GM23338 (cell line): ENCODE measurements at regions not wholly inside any gene's neighbourhood (a gene's known extent, or its start where the extent isn't known, plus 50 kb on each side); places are given as distances from the start of the nearest gene placed in this dataset.

ENCODE experiments used
- ATAC-seq: fragments of 200-7000 bp; cut with Tn5 transposase; 3 replicates; pipeline ENCODE4 v1.9.1; 2020
- DNase-seq: peaks from one replicate; pipeline ENCODE4 v3.0.0-alpha.2; 2015; ENCODE audit warnings: low spot score
- H2AFZ ChIP-seq: fragments of 200-600 bp; sonication (generic); 2 replicates; pipeline ENCODE4 v1.8.0; 2016; ENCODE audit warnings: antibody characterized with exemption, mild to moderate bottlenecking, moderate library complexity
- H3F3A ChIP-seq: fragments of 200-600 bp; sonication (generic); replicated peaks from 2 replicates; pipeline ENCODE4 v1.8.0; 2017; ENCODE audit warnings: antibody characterized with exemption, mixed run types, low read depth
- H3K27ac ChIP-seq: fragments of 200-600 bp; sonication (generic); 2 replicates; pipeline ENCODE4 v1.6.1; 2016; ENCODE audit warnings: low read depth
- H3K27me3 ChIP-seq: fragments of 200-600 bp; sonication (generic); 2 replicates; pipeline ENCODE4 v1.8.0; 2016; ENCODE audit warnings: mild to moderate bottlenecking, mixed run types, moderate library complexity; ENCODE audit not compliant: insufficient read depth
- H3K36me3 ChIP-seq: fragments of 200-600 bp; sonication (generic); 2 replicates; pipeline ENCODE4 v1.8.0; 2016; ENCODE audit warnings: mild to moderate bottlenecking; ENCODE audit not compliant: insufficient read depth
- H3K4me1 ChIP-seq: fragments of 200-600 bp; sonication (generic); 2 replicates; pipeline ENCODE4 v1.8.0; 2016; ENCODE audit warnings: mild to moderate bottlenecking, moderate library complexity; ENCODE audit not compliant: insufficient read depth
- H3K4me2 ChIP-seq: fragments of 200-600 bp; sonication (generic); 2 replicates; pipeline ENCODE4 v1.7.1; 2017; ENCODE audit warnings: mixed run types
- H3K4me3 ChIP-seq: fragments of 200-600 bp; sonication (generic); 2 replicates; pipeline ENCODE4 v1.6.1; 2016; ENCODE audit warnings: mixed run types
- H3K79me2 ChIP-seq: fragments of 200-600 bp; sonication (generic); replicated peaks from 2 replicates; pipeline ENCODE4 v1.8.0; 2017; ENCODE audit warnings: mild to moderate bottlenecking; ENCODE audit not compliant: insufficient read depth
- H3K9me2 ChIP-seq: fragments of 200-600 bp; sonication (generic); 2 replicates; pipeline ENCODE4 v1.8.0; 2017; ENCODE audit not compliant: insufficient read depth
- H4K20me1 ChIP-seq: fragments of 200-600 bp; sonication (generic); replicated peaks from 2 replicates; pipeline ENCODE4 v1.8.0; 2017; ENCODE audit warnings: mild to moderate bottlenecking; ENCODE audit not compliant: insufficient read depth
- H3K27ac Mint-ChIP-seq: 2 replicates; pipeline ENCODE4 v1.8.0; 2020; ENCODE audit warnings: inconsistent platforms, mild to moderate bottlenecking, moderate library complexity, mixed read lengths
- H3K27me3 Mint-ChIP-seq: 3 replicates; pipeline ENCODE4 v1.8.0; 2022; ENCODE audit warnings: low read depth, mild to moderate bottlenecking, moderate library complexity, mixed read lengths, inconsistent platforms; ENCODE audit not compliant: insufficient read depth, poor library complexity
- H3K36me3 Mint-ChIP-seq: 3 replicates; pipeline ENCODE4 v1.8.0; 2021; ENCODE audit warnings: low read depth, mild to moderate bottlenecking, inconsistent platforms, moderate library complexity, mixed read lengths
- H3K4me1 Mint-ChIP-seq: 3 replicates; pipeline ENCODE4 v1.8.0; 2020; ENCODE audit warnings: mild to moderate bottlenecking, inconsistent platforms, mixed read lengths
- H3K4me3 Mint-ChIP-seq: 3 replicates; pipeline ENCODE4 v1.8.0; 2021; ENCODE audit warnings: moderate library complexity, mild to moderate bottlenecking, inconsistent platforms, mixed read lengths
- H3K9me3 Mint-ChIP-seq: 3 replicates; pipeline ENCODE4 v1.8.0; 2020; ENCODE audit warnings: moderate library complexity, mild to moderate bottlenecking, inconsistent platforms, mixed read lengths
- CREB1 ChIP-seq: fragments of 250-450 bp; sonication (Bioruptor Pico); IDR thresholded peaks from 2 replicates; pipeline ENCODE4 v1.5.0; 2020; ENCODE audit warnings: low read depth, mild to moderate bottlenecking, moderate library complexity
- EZH2 ChIP-seq: fragments of 200-600 bp; sonication (generic); IDR thresholded peaks from one replicate; pipeline ENCODE4 v1.8.0; 2017; ENCODE audit warnings: antibody characterized with exemption, mild to moderate bottlenecking, low read depth; ENCODE audit not compliant: unreplicated experiment
- EZH2phosphoT487 ChIP-seq: fragments of 200-600 bp; sonication (generic); IDR thresholded peaks from one replicate; pipeline ENCODE4 v1.8.1; 2018; ENCODE audit warnings: antibody characterized with exemption; ENCODE audit not compliant: unreplicated experiment
- JUNB ChIP-seq: IDR thresholded peaks from one replicate; pipeline ENCODE4 v1.6.1; 2016; ENCODE audit warnings: antibody characterized with exemption; ENCODE audit not compliant: unreplicated experiment
- NANOG ChIP-seq: IDR thresholded peaks from 2 replicates; pipeline ENCODE4 v1.6.1; 2016; ENCODE audit warnings: antibody characterized with exemption, borderline replicate concordance
- POLR2AphosphoS5 ChIP-seq: IDR thresholded peaks from 2 replicates; pipeline ENCODE4 v1.6.1; 2016; ENCODE audit warnings: antibody characterized with exemption, low read depth
- REST ChIP-seq: IDR thresholded peaks from one replicate; pipeline ENCODE4 v1.6.1; 2018; ENCODE audit warnings: antibody characterized with exemption; ENCODE audit not compliant: unreplicated experiment
- STAT1 ChIP-seq: IDR thresholded peaks from one replicate; pipeline ENCODE4 v1.6.1; 2016; ENCODE audit warnings: antibody characterized with exemption; ENCODE audit not compliant: unreplicated experiment
- ZNF114 ChIP-seq: fragments of 250-450 bp; sonication (Bioruptor Pico); IDR thresholded peaks from 2 replicates; pipeline ENCODE4 v1.5.0; 2020; ENCODE audit warnings: mild to moderate bottlenecking, moderate library complexity
- ZNF331 ChIP-seq: fragments of 250-450 bp; sonication (Bioruptor Pico); IDR thresholded peaks from 2 replicates; pipeline ENCODE4 v1.5.0; 2020; ENCODE audit warnings: low read depth, mild to moderate bottlenecking, moderate library complexity
- TF ChIP-seq, protein P1 (sequence below), 2 experiments: fragments of 200-600 bp in 1 of 2; sonication (generic) in 1 of 2; conservative IDR thresholded peaks; 2 replicates each; pipeline versions ENCODE4 v1.5.1 to v1.6.1; 2016 to 2017; ENCODE audit warnings: antibody characterized with exemption in 2 of 2, low read depth in 2 of 2, mild to moderate bottlenecking in 2 of 2, moderate library complexity in 1 of 2
- TF ChIP-seq, protein P2 (sequence below): fragments of 250-450 bp; sonication (Bioruptor Pico); IDR thresholded peaks from 2 replicates; pipeline ENCODE4 v1.5.0; 2020; ENCODE audit warnings: mild to moderate bottlenecking, moderate library complexity
- TF ChIP-seq, protein P3 (sequence below): IDR thresholded peaks from 2 replicates; pipeline ENCODE4 v1.6.1; 2016; ENCODE audit warnings: antibody characterized with exemption

DNA sequence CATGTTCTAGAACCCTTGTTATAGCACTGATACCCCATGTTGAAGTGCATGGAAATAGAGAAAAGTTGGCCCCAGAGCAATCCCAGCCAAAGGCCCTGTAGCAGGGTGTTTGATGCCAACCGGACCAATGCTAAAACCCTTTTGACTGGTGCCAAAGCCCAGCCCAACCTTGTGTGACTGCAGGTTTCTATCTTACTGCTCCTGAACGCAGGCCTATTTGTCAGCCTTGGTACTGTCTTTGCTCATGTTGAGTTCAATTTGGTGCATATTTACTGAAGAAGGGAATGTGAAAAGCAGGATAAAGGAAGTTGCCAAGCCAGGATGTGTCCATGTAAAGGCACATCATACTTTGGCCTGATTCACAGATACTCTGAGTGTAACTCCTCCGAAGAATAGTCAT, 51.7 kb upstream of the NFASC start:
- Mint-ChIP-seq H3K4me3 (no peak overlapping the region), H3K27ac (no peak overlapping the region), H3K9me3 (no peaks in the 10 kb centered on the region), H3K36me3 (no peaks in the 10 kb centered on the region), H3K27me3 (peaks cover 7% of the 10 kb centered on the region), H3K4me1 (no peaks in the 10 kb centered on the region)
- Histone ChIP-seq H2AFZ (no peak overlapping the region), H3K27me3 (no peaks in the 10 kb centered on the region), H3K36me3 (no peaks in the 10 kb centered on the region), H4K20me1 (no peaks in the 10 kb centered on the region; the same call in 1 of the 2 replicates), H3K4me3 (no peak overlapping the region), H3K27ac (no peak overlapping the region), H3K79me2 (no peaks in the 10 kb centered on the region), H3F3A (no peaks in the 10 kb centered on the region), H3K4me2 (no peak overlapping the region), H3K4me1 (no peaks in the 10 kb centered on the region), H3K9me2 (no peaks in the 10 kb centered on the region)
- ATAC-seq (no peak), DNase-seq (no peak)
- no peak for TF ChIP-seq EZH2
- TF ChIP-seq JUNB, result no peak
- no peak for TF ChIP-seq ZNF331 (CRISPR knock-in tag)
- TF ChIP-seq NANOG, result no peak
- TF ChIP-seq EZH2phosphoT487, result no peak
- TF ChIP-seq, protein P1, sequence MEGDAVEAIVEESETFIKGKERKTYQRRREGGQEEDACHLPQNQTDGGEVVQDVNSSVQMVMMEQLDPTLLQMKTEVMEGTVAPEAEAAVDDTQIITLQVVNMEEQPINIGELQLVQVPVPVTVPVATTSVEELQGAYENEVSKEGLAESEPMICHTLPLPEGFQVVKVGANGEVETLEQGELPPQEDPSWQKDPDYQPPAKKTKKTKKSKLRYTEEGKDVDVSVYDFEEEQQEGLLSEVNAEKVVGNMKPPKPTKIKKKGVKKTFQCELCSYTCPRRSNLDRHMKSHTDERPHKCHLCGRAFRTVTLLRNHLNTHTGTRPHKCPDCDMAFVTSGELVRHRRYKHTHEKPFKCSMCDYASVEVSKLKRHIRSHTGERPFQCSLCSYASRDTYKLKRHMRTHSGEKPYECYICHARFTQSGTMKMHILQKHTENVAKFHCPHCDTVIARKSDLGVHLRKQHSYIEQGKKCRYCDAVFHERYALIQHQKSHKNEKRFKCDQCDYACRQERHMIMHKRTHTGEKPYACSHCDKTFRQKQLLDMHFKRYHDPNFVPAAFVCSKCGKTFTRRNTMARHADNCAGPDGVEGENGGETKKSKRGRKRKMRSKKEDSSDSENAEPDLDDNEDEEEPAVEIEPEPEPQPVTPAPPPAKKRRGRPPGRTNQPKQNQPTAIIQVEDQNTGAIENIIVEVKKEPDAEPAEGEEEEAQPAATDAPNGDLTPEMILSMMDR (conservative IDR thresholded peaks at IDR 0.05; ENCODE audit: low read depth in 2 of 2), result no peak
- TF ChIP-seq REST, result no peak
- TF ChIP-seq CREB1 (CRISPR knock-in tag), result no peak
- TF ChIP-seq POLR2AphosphoS5, result no peak
- TF ChIP-seq, protein P2, sequence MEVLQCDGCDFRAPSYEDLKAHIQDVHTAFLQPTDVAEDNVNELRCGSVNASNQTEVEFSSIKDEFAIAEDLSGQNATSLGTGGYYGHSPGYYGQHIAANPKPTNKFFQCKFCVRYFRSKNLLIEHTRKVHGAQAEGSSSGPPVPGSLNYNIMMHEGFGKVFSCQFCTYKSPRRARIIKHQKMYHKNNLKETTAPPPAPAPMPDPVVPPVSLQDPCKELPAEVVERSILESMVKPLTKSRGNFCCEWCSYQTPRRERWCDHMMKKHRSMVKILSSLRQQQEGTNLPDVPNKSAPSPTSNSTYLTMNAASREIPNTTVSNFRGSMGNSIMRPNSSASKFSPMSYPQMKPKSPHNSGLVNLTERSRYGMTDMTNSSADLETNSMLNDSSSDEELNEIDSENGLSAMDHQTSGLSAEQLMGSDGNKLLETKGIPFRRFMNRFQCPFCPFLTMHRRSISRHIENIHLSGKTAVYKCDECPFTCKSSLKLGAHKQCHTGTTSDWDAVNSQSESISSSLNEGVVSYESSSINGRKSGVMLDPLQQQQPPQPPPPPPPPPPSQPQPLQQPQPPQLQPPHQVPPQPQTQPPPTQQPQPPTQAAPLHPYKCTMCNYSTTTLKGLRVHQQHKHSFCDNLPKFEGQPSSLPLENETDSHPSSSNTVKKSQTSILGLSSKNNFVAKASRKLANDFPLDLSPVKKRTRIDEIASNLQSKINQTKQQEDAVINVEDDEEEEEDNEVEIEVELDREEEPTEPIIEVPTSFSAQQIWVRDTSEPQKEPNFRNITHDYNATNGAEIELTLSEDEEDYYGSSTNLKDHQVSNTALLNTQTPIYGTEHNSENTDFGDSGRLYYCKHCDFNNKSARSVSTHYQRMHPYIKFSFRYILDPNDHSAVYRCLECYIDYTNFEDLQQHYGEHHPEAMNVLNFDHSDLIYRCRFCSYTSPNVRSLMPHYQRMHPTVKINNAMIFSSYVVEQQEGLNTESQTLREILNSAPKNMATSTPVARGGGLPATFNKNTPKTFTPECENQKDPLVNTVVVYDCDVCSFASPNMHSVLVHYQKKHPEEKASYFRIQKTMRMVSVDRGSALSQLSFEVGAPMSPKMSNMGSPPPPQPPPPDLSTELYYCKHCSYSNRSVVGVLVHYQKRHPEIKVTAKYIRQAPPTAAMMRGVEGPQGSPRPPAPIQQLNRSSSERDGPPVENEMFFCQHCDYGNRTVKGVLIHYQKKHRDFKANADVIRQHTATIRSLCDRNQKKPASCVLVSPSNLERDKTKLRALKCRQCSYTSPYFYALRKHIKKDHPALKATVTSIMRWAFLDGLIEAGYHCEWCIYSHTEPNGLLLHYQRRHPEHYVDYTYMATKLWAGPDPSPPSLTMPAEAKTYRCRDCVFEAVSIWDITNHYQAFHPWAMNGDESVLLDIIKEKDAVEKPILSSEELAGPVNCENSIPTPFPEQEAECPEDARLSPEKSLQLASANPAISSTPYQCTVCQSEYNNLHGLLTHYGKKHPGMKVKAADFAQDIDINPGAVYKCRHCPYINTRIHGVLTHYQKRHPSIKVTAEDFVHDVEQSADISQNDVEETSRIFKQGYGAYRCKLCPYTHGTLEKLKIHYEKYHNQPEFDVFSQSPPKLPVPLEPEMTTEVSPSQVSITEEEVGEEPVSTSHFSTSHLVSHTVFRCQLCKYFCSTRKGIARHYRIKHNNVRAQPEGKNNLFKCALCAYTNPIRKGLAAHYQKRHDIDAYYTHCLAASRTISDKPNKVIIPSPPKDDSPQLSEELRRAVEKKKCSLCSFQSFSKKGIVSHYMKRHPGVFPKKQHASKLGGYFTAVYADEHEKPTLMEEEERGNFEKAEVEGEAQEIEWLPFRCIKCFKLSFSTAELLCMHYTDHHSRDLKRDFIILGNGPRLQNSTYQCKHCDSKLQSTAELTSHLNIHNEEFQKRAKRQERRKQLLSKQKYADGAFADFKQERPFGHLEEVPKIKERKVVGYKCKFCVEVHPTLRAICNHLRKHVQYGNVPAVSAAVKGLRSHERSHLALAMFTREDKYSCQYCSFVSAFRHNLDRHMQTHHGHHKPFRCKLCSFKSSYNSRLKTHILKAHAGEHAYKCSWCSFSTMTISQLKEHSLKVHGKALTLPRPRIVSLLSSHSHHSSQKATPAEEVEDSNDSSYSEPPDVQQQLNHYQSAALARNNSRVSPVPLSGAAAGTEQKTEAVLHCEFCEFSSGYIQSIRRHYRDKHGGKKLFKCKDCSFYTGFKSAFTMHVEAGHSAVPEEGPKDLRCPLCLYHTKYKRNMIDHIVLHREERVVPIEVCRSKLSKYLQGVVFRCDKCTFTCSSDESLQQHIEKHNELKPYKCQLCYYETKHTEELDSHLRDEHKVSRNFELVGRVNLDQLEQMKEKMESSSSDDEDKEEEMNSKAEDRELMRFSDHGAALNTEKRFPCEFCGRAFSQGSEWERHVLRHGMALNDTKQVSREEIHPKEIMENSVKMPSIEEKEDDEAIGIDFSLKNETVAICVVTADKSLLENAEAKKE, result no peak
- no peak for TF ChIP-seq STAT1
- no peak for TF ChIP-seq ZNF114 (CRISPR knock-in tag)
- TF ChIP-seq, protein P3, sequence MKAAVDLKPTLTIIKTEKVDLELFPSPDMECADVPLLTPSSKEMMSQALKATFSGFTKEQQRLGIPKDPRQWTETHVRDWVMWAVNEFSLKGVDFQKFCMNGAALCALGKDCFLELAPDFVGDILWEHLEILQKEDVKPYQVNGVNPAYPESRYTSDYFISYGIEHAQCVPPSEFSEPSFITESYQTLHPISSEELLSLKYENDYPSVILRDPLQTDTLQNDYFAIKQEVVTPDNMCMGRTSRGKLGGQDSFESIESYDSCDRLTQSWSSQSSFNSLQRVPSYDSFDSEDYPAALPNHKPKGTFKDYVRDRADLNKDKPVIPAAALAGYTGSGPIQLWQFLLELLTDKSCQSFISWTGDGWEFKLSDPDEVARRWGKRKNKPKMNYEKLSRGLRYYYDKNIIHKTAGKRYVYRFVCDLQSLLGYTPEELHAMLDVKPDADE, result no peak
